Neural crest cell (in vitro differentiated cells): ENCODE measurements at regions not wholly inside any gene's neighbourhood (a gene's known extent, or its start where the extent isn't known, plus 50 kb on each side); places are given as distances from the start of the nearest gene placed in this dataset.
"Not testable (repeated sequence)": the region's sequence is repeated elsewhere in the genome, so short reads cannot be mapped to it uniquely, and the experiment has no call there.

ENCODE experiments used
- DNase-seq: peaks from one replicate; pipeline ENCODE4 v3.0.0; 2021; ENCODE audit warnings: low read depth, mixed read lengths, low spot score
- H3K27ac Mint-ChIP-seq: one replicate; pipeline ENCODE4 v1.8.0; 2021; ENCODE audit warnings: mild to moderate bottlenecking, mixed read lengths; ENCODE audit not compliant: unreplicated experiment
- H3K27me3 Mint-ChIP-seq: 2 replicates; pipeline ENCODE4 v1.8.0; 2021; ENCODE audit warnings: low read depth, mild to moderate bottlenecking, mixed read lengths
- H3K36me3 Mint-ChIP-seq: 2 replicates; pipeline ENCODE4 v1.8.0; 2021; ENCODE audit warnings: low read depth, mild to moderate bottlenecking, mixed read lengths
- H3K4me1 Mint-ChIP-seq: 2 replicates; pipeline ENCODE4 v1.8.0; 2021; ENCODE audit warnings: mixed read lengths
- H3K4me3 Mint-ChIP-seq: one replicate; pipeline ENCODE4 v1.8.0; 2021; ENCODE audit warnings: mild to moderate bottlenecking, mixed read lengths
- H3K9me3 Mint-ChIP-seq: 2 replicates; pipeline ENCODE4 v1.8.0; 2021; ENCODE audit warnings: mixed read lengths
- CTCF ChIP-seq: fragments of 200-600 bp; sonication (generic); conservative IDR thresholded peaks from 2 replicates; pipeline ENCODE4 v1.5.0; 2021; ENCODE audit warnings: antibody characterized with exemption, mild to moderate bottlenecking

GRCh38 chr5:113757508-113757907, 244.0 kb downstream of the YTHDC2 start:
- H3K27ac Mint-ChIP-seq, result peak overlapping the region; percentile 10
- no peaks in the 10 kb centered on the region for H3K27me3 Mint-ChIP-seq
- DNase-seq, result no peak
- no peaks in the 10 kb centered on the region for H3K9me3 Mint-ChIP-seq
- H3K36me3 Mint-ChIP-seq, result no peaks in the 10 kb centered on the region
- peaks cover 4% of the 10 kb centered on the region for H3K4me1 Mint-ChIP-seq
- no peak overlapping the region for H3K4me3 Mint-ChIP-seq
- TF ChIP-seq CTCF, result no peak

- no peak for DNase-seq
- Mint-ChIP-seq H3K36me3 (no peaks in the 10 kb centered on the region), H3K9me3 (no peaks in the 10 kb centered on the region), H3K27ac (no peak overlapping the region), H3K4me1 (peaks cover 4% of the 10 kb centered on the region), H3K4me3 (no peak overlapping the region), H3K27me3 (no peaks in the 10 kb centered on the region)
- no peak for TF ChIP-seq CTCF
Measured at GRCh38 chr5:113759505-113759904, 246.0 kb downstream of the YTHDC2 start.

DNA sequence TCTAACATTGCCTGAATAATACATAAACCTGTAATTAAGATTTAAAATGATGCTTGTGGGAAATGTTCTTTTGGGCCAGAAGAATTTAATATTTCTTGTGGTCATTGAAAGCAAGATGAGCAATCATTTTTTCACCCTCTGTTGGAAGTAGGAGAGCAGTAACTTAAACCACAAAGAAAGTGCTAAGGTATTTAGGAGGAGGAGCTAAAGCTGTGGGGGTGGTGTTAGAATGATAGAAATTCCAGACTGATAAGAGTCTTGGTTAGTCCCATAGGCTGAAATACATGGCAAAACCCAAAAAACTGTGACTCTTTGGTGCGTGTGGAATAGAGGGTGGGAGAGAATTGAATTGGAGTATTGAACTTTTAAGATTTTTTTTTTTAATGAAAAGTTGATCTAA, 247.0 kb downstream of the YTHDC2 start:
- Mint-ChIP-seq H3K4me1 (peaks cover 4% of the 10 kb centered on the region), H3K4me3 (no peak overlapping the region), H3K27me3 (no peaks in the 10 kb centered on the region), H3K9me3 (no peaks in the 10 kb centered on the region), H3K36me3 (no peaks in the 10 kb centered on the region), H3K27ac (no peak overlapping the region)
- TF ChIP-seq CTCF, result no peak
- no peak for DNase-seq

GRCh38 chr5:113761594-113761993, 248.1 kb downstream of the YTHDC2 start:
- H3K27ac Mint-ChIP-seq, result no peak overlapping the region
- no peaks in the 10 kb centered on the region for H3K27me3 Mint-ChIP-seq
- no peak for DNase-seq
- no peak overlapping the region for H3K4me3 Mint-ChIP-seq
- H3K4me1 Mint-ChIP-seq, result peaks cover 4% of the 10 kb centered on the region
- no peak for TF ChIP-seq CTCF
- H3K9me3 Mint-ChIP-seq, result no peaks in the 10 kb centered on the region
- H3K36me3 Mint-ChIP-seq, result no peaks in the 10 kb centered on the region

- H3K27ac Mint-ChIP-seq, result no peak overlapping the region
- H3K4me1 Mint-ChIP-seq, result peaks cover 4% of the 10 kb centered on the region
- no peak for DNase-seq
- H3K27me3 Mint-ChIP-seq, result no peaks in the 10 kb centered on the region
- TF ChIP-seq CTCF, result no peak
- no peak overlapping the region for H3K4me3 Mint-ChIP-seq
- H3K36me3 Mint-ChIP-seq, result peaks cover 2% of the 10 kb centered on the region
- peaks cover 8% of the 10 kb centered on the region for H3K9me3 Mint-ChIP-seq
Measured at GRCh38 chr5:113764382-113764781, 250.9 kb downstream of the YTHDC2 start.

DNA sequence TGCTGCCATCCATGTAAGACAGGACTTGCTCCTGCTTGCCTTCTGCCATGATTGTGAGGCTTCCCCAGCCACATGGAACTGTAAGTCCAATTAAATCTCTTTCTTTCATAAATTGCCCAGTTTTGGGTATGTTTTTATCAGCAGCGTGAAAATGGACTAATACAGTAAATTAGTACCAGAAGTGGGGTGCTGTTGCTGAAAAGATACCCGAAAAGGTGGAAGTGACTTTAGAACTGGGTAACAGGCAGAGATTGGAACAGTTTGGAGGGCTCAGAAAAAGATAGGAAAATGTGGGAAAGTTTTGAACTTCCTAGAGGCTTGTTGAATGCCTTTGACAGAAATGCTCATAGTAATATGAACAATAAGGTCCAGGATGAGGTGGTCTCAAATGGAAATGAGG, 253.3 kb downstream of the YTHDC2 start:
- H3K4me3 Mint-ChIP-seq, H3K9me3 Mint-ChIP-seq, H3K27me3 Mint-ChIP-seq, DNase-seq, H3K27ac Mint-ChIP-seq, H3K36me3 Mint-ChIP-seq: not testable (repeated sequence)
- H3K4me1 Mint-ChIP-seq, result peaks cover 15% of the 10 kb centered on the region
